Activated gamma-delta T cell (primary cell): ENCODE measurements at regions not wholly inside any gene's neighbourhood (a gene's known extent, or its start where the extent isn't known, plus 50 kb on each side); places are given as distances from the start of the nearest gene placed in this dataset.
A peak's percentile ranks its signal among the peaks of the same experiment; 100 is the strongest.
"Not testable (repeated sequence)": the region's sequence is repeated elsewhere in the genome, so short reads cannot be mapped to it uniquely, and the experiment has no call there.

Experiments
- DNase-seq: peaks from one replicate; lab custom pipeline; 2025; lab: John Stamatoyannopoulos, UW

- no peak for DNase-seq
These were observed 117.7 kb upstream of the CCDC90B start for GRCh38 chr11:83403691-83404389.

GRCh38 chr11:83401506-83402225, 115.5 kb upstream of the CCDC90B start:
- no peak for DNase-seq

- no peak for DNase-seq
These were observed 108.2 kb upstream of the CCDC90B start for GRCh38 chr11:83394331-83394730.

GRCh38 chr11:83392556-83392955, 106.4 kb upstream of the CCDC90B start:
- no peak for DNase-seq

- DNase-seq = no peak
These were observed 103.8 kb upstream of the CCDC90B start for GRCh38 chr11:83389975-83390374.

- not testable (repeated sequence) for DNase-seq
These were observed 97.7 kb upstream of the CCDC90B start for GRCh38 chr11:83383838-83384237.

- no peak for DNase-seq
These were observed 88.1 kb upstream of the CCDC90B start for GRCh38 chr11:83374311-83374710.

- DNase-seq = no peak
These were observed 85.3 kb upstream of the CCDC90B start for GRCh38 chr11:83371489-83371888.

GRCh38 chr11:83367745-83368144, 81.6 kb upstream of the CCDC90B start:
- DNase-seq = no peak

- DNase-seq = no peak
These were observed 78.4 kb upstream of the CCDC90B start for GRCh38 chr11:83364500-83365045.

GRCh38 chr11:83363312-83363711, 77.1 kb upstream of the CCDC90B start:
- DNase-seq = no peak

- DNase-seq = no peak
These were observed 75.7 kb upstream of the CCDC90B start for GRCh38 chr11:83361831-83362230.

GRCh38 chr11:83355391-83355790, 69.2 kb upstream of the CCDC90B start:
- DNase-seq = no peak

GRCh38 chr11:83350187-83350586, 64.0 kb upstream of the CCDC90B start:
- no peak for DNase-seq

- no peak for DNase-seq
These were observed 63.1 kb upstream of the CCDC90B start for GRCh38 chr11:83349296-83349695.

- not testable (repeated sequence) for DNase-seq
These were observed 60.5 kb upstream of the CCDC90B start for GRCh38 chr11:83346706-83347105.

- DNase-seq = peak; percentile 1
These were observed 58.4 kb upstream of the CCDC90B start for GRCh38 chr11:83344521-83344920.

GRCh38 chr11:83336993-83337392, 50.8 kb upstream of the CCDC90B start:
- no peak for DNase-seq
